ENCODE measurements at regions not wholly inside any gene's neighbourhood (a gene's known extent, or its start where the extent isn't known, plus 50 kb on each side); places are given as distances from the start of the nearest gene placed in this dataset.

GRCh38 chr5:27240791-27241190, 202.4 kb upstream of the CDH9 start:
- TF ChIP-seq EP300 (IDR thresholded peaks at IDR 0.05; ENCODE audit: borderline replicate concordance) (no peak), TCF12 (IDR thresholded peaks at IDR 0.05; ENCODE audit: low read depth) (no peak), EGR1 (IDR thresholded peaks at IDR 0.05) (no peak), MAX (IDR thresholded peaks at IDR 0.05) (no peak), CEBPB (IDR thresholded peaks at IDR 0.05) (no peak), FOXM1 (IDR thresholded peaks at IDR 0.05; ENCODE audit: borderline replicate concordance, low read depth) (no peak)

All from Ishikawa (cell line).